GM13977 (cell line): ENCODE measurements at regions not wholly inside any gene's neighbourhood (a gene's known extent, or its start where the extent isn't known, plus 50 kb on each side); places are given as distances from the start of the nearest gene placed in this dataset.
"Not testable (repeated sequence)": the region's sequence is repeated elsewhere in the genome, so short reads cannot be mapped to it uniquely, and the experiment has no call there.

Experiments
- DNase-seq: peaks from one replicate; pipeline ENCODE4 v3.0.0; 2012; ENCODE audit warnings: low spot score
- CTCF ChIP-seq: IDR thresholded peaks from 2 replicates; pipeline ENCODE4 v1.5.1; 2012; ENCODE audit warnings: mild to moderate bottlenecking, control low read depth; ENCODE audit not compliant: insufficient read depth; ENCODE audit errors: extremely low read depth, missing control alignments
- in situ Hi-C: fragments of 300-500 bp; cut with MboI; formaldehyde crosslinking; loops from one replicate; pipeline ENCODE4 v1.12.0; 2022; ENCODE audit warnings: low sequenced_read_pairs, low pct_unique_long_range_greater_than_20kb, mixed read lengths, inconsistent platforms; ENCODE audit not compliant: unreplicated experiment

GRCh38 chr20:61090541-61090940, 161.5 kb upstream of the CDH4 start:
- TF ChIP-seq CTCF: no peak
- in situ Hi-C loops: no loop called here
- no peak for DNase-seq

GRCh38 chr20:61092251-61092650, 159.8 kb upstream of the CDH4 start:
- no peak for DNase-seq
- in situ Hi-C loops: no loop called here
- no peak for TF ChIP-seq CTCF

- no peak for TF ChIP-seq CTCF
- in situ Hi-C loops: no loop called here
Observed at GRCh38 chr20:61094581-61094980, 157.5 kb upstream of the CDH4 start.

GRCh38 chr20:61096463-61096862, 155.6 kb upstream of the CDH4 start:
- in situ Hi-C loops: no loop called here
- no peak for TF ChIP-seq CTCF
- DNase-seq: no peak

More at GRCh38 chr20:61094581-61094980, 157.5 kb upstream of the CDH4 start:
- no peak for DNase-seq

- in situ Hi-C loops: no loop called here
- no peak for TF ChIP-seq CTCF
- no peak for DNase-seq
Observed at GRCh38 chr20:61099806-61100205, 152.3 kb upstream of the CDH4 start.

GRCh38 chr20:61100489-61100888, 151.6 kb upstream of the CDH4 start:
- in situ Hi-C loops: no loop called here
- DNase-seq: no peak
- TF ChIP-seq CTCF: no peak

- in situ Hi-C loops, DNase-seq: not testable (repeated sequence)
Observed at GRCh38 chr20:61101321-61101720, 150.7 kb upstream of the CDH4 start.
